HG03280 (cell line): ENCODE measurements at regions not wholly inside any gene's neighbourhood (a gene's known extent, or its start where the extent isn't known, plus 50 kb on each side); places are given as distances from the start of the nearest gene placed in this dataset.

Experiments
- ATAC-seq: cut with Tn5 transposase; IDR thresholded peaks from one replicate; pipeline ENCODE4 v1.9.1; 2021; ENCODE audit warnings: mild to moderate bottlenecking, moderate library complexity; ENCODE audit not compliant: unreplicated experiment

DNA sequence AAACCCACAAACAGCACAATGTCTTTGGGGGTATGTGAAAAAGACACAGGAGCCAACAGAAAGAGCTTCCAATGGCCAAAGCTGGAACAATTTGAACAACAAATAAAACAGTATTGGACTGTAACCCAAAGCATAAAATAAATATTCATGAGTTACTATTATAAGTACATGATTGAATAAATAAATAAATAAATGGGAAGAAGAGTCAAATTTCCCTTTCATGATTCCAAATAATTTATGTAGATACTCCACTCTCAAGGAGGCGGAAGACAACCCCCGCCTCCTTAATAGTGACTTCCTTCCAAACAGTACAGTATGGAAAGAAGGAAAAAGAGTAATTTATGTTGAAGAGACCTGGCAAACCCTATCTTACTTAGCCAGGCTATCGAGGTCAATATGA, 124.4 kb upstream of the P2RY1 start:
- no peak for ATAC-seq

DNA sequence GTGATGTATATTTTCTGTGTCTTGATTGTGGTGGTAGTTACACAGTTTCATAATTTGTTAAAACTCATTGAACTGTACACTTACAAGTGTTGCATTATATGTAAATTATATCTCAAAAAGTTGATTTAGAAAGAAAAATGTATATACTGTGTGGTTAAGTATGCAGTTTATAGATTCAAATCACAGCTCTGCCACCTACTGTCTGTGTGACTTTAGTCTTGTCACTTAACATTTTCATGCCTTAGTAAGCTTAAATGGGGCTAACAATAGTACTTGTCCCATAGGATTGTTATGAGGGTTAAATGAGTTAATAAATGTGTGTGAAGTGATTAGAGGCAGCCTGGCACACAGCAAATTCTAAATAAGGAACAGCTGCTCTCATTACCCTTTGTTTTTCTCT, 120.9 kb upstream of the P2RY1 start:
- ATAC-seq: no peak

DNA sequence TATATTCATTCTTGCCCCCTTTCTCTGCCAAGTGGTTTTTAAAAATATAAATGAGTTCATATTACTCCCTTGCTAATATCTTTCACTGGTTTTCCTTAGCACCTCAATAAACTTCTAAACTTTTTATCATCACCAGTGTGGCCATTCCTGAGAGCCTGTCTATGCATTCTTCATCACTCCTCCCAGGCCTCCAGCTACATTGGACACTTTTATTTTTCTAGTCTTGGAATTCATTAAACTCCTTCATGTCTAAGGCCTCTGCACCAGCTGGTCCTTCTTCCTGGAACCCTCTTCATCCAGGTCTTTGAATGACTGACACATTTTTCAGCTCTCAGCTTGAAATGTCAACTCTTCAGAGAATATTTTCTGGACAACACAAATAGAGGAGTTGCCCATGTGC, 120.4 kb upstream of the P2RY1 start:
- ATAC-seq: no peak

DNA sequence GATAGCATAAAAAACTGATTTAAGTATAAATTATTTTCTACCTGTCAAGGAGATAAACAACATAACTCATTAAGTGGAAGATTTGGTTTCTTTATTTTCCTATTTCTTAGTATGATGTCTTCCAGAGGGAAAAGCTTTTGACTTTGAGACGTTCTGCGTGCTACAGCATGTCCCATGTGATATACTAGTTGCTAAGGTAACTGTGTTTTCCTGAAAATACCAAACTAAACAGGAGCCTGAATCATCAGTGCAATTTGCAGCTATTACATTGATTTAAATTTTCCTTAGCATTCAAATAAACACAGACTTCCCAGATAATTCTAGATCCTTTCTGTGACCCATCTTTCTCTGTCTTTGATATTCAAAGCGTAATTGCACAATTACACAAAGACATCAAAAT, 117.7 kb upstream of the P2RY1 start:
- ATAC-seq: no peak

DNA sequence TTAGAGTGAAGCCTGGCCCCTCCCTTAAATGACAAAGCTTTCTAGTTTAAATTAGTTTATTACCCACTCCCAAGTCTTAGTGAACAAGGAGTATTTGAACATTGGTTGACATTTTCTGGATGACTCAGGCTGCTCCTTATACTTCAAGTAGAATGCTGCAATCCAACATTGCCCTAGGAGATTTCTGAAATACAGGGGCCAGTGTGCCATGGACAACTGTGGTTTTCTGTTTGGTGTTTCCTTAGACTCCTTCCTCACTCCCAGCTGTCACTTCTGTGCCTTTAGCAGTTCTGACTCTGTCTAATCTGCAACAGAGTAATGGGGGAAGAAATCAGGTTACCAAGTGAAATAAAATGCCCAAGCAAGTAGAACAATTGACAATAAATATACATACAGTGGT, 116.1 kb upstream of the P2RY1 start:
- ATAC-seq: no peak

DNA sequence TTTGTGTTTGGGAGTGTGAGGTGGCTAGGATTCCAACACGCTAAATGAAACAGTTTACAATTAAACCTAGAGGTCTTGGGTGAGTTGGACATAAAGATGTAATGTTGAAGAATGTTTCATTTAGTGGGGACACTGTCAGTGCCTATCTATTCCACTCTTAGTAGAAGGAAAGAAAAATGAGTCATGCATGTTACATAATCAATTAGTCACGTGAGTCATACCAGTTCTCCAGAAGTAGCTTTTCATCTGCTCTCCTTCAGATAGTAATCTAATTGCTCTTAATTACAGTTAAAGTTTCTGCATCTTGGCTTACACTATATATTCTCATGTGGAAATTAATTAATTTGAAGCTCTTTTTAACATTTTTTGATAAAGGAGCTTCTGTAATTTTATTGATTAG, 115.7 kb upstream of the P2RY1 start:
- no peak for ATAC-seq

DNA sequence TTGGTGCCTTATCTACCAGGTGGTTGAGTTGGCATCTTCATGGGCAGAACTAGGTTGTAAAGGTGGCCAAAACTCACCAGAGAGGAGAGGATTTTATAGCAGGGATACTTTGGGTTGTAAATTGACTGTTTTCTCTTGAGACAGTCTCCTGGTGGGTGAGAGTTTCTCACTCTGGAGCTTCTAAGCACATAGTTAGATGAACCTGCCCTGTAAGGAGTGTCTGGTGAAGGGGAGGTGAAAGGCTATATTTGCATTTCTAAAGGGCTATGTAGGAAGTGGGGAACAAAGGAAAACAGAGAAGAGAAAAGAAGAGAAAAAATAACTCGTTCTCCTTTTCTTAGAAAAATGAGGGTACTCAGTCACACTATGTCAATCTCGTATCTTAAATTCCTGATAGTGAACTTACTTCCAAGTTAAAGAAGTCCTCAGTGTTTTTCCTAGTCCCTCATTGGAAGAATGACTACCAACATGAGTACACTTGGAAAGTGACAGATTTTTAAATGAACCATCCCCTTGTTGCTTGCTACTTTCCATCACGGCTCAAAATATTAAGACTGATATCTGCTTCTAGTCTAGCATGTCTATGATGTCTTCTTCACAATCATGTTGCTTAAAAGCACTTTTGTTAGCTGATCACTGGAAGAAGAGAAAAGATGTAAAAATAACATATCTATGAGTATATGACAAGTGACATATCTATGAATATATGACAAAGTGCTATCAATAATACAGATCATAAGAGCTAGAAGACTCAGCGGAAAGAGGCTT, 113.8 kb upstream of the P2RY1 start:
- no peak for ATAC-seq

DNA sequence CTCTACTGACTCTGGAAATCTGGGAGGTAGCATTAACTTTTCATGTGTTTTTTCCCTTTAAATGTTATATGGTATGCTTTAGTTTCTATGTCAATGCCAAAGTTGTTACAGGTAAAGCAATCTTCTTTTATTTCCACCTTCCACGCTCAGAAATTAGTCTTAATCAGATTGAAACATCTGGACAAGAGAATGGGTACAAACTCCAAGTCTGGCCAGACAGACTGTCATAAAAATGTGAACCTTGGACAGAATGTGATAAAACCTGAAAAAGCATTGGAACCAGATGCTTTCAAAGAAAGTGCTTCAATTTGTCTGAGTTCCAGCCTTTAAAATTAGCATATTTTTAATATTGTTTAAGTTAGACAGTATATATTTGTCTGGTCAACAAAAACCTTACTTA, 110.7 kb upstream of the P2RY1 start:
- ATAC-seq: no peak

DNA sequence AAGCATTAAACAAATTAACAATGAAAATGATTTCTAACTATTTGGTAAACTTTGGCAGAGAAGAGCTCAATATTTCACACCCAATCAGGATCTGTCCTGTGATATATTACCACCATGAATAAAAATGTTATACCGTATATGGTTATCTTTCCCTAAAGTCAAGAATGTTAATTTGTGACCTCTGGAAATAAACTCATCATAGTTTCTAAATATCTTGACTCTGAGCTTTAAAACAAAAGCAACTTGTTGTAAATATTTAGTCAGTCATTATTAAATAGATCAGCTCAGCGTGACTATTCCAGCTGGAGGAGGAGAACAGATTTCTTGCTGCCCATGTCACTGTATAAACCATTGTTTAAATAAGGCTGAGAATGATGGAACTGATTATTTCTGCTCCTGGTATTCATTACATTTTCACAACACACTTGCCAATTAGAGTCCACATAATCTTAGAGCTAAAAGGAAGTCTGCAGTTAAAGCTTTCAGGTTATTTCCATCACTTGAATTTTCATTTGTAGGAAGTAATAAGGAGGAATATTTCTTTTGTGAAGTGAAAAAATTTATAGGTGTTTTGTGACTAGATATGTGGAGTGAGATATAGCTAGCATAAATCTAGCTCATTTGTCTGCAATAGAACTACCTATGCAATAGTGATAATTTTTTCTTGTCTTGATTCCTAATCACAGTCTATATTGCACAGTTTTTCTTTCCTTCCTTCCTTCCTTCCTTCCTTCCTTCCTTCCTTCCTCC, 106.5 kb upstream of the P2RY1 start:
- no peak for ATAC-seq

DNA sequence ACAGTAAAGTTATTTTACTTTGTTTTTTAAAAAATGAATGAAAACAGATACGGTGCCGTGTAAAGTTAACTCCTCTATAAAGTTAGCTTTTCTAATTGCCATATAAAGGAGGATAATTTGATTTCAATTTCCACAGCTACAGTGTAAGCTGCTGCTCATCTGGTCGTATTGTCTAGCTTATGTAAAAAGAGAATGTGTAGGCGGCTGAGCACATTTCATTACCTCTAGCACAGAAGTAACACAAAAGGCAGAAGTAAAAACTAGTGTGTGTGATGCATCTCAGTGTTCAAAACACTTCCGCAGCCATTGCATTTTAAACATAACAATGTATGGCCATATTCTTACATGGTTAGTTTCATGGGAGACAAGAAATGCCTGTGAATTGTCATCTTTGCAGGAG, 105.0 kb upstream of the P2RY1 start:
- ATAC-seq: peak; percentile 70

DNA sequence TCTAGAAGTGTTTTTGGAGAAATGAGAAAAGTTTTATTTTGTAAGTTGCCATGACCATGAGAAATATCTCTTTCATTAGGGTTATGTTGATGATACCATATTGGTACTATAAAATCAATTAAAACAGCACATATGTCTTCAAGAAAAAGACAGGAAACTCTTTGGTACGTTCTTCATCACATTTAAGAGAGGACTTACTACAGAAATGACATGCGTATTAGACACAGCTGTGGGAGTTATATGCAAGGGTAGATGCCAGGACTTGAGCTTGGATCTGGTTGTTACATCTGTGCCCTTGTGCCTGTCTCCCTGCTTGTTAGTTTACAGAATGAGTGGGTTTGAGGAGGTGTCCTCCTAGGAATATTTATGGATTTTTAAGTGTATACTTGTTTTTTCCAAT, 103.4 kb upstream of the P2RY1 start:
- ATAC-seq: no peak

DNA sequence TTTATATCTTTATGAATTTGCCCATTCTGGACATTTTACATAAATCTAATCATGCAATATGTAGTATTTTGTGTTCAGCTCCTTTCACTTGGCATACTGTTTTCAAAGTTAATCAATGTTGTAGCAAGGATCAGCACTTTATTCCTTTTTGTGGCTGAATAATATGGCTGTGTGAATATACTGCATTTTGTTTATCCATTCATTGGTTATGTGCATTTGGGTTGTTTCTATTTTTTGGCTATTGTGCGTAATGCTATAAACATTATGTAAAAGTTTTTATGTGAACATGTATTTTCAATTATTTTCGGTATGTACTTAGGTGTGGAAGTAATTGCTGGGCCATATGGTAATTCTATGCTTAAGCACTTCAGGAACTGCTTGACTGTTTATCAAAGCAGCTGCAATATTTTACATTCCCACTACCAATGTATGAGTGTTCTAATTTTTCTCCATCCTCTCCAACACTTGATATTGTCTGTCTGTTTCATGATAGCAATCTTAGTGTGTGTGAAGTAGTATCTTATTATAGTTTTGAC, 101.3 kb upstream of the P2RY1 start:
- ATAC-seq: no peak

DNA sequence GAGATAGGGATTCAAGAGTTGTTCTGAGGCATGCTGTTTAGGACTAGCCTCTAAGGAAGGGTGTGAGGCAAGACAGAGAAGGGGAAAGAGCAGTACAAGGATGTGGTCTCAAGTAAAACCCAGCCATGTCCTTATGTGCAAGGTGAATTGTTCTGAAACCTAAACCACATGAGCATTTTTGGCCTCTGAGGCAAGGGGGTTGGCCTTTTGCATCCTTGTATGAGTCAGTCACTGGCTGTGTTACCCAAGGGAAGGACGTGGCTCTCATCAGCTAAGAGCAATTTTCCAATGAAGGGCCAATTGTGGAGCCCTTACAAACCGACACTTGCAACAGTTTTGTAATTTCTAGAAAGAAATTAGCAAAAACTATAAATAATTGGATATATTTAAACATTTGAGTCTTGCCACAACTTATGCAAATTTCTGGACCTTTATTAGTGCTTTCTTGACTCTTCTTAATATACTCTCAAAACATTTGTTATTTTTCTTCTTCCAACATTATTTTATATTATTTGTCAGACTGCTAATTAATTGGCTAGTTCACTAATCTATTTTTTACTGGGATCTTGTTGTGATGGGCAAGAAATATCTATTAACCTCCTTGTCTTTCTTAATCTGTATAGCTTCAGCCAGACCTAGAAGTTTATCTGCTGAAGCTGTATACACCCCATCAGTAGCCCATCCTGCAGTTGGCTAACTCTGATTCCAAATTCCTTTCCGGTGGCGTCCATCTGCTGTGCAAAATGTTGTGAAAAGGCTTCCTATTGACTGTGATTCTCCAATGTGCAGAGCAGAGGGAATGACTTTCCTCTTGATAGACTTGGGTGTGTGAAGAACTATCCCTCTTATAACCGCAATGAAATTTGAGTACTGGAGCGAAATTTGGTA, 97.7 kb upstream of the P2RY1 start:
- peak; percentile 98 for ATAC-seq

DNA sequence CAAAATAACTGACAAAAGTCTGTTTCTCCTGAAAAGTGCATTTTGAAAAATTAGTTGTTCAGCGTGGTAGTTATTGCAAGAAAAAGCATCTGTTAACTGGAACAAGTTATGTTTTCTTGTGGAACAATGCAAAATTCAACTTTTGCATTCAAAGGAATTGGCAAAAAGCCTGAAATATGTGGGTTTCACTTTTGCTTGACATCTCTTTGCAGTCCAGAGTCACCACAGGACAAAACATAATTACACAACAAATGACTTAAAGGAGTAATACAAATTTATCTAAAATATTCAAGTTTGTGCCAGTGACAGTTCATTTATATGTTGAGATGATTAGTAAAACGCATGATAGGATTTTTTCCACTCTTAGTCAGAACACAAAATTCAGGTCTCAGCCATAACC, 96.3 kb upstream of the P2RY1 start:
- no peak for ATAC-seq

DNA sequence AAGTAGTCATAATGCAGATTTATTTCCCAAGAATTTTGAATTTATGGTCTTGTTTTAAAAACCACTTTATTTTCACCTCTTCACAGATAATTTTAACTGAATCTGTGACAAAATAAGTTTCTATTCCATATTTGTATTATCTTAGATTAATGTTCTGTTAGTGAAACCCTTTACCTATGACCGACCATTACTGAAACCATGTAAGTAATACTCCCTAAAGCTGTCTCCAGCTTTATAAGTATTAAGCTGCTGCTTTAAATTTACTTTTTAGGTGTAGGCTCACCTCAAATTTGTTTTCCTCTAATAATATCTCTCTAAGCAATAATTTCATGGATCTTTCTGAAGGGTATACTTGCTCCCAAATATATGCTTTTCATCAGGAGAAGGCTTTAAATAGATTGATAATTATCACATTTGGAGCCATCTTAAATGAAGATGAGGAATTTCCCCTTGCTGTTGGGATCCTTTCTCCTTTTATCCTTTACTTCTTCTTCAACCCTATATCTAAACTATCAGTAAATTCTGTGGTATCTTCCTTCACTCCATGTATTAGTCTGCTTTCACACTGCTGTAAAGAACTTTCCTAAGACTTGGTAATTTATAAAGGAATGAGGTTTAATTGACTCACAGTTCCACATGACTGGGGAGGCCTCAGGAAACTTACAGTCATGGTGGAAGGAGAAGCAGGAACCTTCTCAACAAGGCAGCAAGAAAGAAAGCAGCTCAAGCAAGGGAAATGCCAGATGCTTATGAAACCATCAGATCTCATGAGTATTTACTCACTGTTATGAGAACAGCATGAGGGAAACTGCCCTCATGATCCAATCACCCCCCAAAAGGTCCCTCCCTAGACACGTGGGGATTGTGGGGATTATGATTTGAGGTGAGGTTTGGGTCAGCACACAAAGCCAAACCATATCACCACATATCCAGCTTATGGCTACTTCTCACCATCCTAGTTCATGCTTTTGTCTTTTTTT, 92.3 kb upstream of the P2RY1 start:
- peak; percentile 58 for ATAC-seq

DNA sequence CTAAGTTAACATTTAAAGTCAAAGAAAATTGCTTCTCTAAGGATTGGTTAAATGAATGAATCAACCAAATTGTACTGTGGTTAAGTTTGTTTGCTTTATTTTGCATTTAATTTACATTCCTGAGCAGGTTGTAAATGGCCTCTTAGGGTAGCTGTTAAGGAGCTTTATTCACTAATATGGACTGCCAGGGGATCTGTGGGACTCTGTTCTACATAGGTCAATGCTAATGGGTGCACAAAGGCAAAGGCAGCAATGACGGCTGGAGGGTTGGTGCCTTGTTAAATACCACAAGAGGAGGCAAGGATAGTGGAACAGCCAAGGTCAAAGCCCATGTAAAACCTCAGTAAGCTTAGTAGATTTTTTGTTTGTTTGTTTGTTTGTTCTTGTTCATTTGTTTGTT, 89.3 kb upstream of the P2RY1 start:
- no peak for ATAC-seq

DNA sequence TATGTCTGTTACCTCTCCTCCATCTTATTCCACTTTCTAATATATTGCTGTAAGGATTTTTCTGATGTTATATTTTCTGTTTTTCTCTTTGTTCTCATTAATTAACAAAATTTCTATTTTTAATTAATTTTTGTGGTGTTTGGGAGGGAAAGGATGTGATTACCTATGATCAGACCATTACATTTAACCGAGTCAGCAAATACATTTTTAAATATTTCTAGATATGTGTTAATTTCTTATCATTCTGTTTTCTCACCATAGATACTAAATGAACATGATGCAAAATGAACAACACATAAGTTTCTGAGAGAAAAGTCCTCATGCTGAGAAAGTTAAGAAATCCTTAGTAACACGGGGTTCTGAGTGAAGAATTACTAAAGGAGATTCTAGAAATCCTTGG, 80.6 kb upstream of the P2RY1 start:
- ATAC-seq: no peak

DNA sequence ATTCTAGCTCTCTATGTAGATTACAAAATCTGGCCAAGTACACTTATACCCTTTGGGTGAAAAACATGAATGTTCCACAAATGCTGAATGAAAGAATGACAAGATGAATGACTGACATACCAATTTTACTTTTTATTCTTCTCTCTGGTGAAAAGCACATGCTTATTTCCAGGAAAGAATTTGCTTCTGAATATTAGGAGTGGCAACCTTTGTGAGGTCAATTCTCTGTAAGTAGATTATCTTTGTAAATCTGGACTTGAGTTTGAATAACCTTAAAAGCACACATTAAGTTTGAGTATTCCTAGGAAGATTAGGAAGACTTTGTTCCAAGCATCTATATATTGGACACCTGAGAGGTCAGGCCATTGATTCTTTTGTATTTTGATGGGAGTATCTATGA, 78.1 kb upstream of the P2RY1 start:
- no peak for ATAC-seq

DNA sequence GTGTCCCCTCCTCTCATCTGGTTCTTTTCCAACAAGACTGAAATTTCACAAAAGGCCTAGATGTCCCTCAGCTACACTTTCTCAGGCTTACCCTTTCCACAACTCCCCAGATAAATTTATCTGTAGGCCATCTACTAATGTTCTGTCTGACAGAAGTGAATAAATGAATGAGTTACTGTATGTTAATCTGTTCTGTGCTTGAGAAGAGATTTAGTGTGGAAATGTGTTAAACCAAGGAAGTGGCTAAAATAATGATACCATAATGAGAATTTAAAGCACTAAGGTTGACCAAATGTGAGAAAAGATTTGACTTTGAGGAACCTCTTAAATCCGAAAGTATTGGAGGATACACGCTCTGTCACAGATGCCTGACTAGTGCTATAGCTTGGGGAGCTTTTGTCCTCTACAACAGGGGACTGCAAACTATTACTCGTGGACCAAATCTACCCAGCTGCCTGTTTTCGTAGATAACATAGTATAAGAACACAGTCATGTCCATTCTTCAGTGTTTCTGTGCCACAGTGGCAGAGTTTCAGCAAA, 74.8 kb upstream of the P2RY1 start:
- ATAC-seq: peak; percentile 70

DNA sequence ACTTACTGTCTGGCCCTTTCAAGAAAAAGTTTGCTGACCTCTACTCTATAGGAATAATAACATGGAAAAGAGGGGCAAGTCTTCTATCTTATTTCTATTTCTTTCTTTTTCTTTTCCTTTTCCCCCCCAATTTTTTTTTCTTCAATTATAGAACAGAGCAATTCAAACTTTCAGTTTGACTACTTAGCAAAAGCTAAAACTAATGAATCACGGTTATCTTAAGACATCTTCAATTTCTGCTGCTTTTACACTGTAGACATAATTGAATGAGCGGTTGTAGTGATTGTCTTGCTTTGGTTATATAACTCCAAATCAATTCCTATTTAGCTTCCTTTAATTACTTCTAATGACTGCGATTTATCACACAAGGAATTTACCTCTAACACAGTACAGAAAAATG, 74.3 kb upstream of the P2RY1 start:
- ATAC-seq: peak; percentile 16
